H1 (cell line): ENCODE measurements at regions not wholly inside any gene's neighbourhood (a gene's known extent, or its start where the extent isn't known, plus 50 kb on each side); places are given as distances from the start of the nearest gene placed in this dataset.

ENCODE experiments used
- CTCF ChIA-PET: fragments of 300-600 bp; sonication (Branson Sonifier 250); formaldehyde crosslinking; loops from one replicate; lab custom pipeline; 2021; ENCODE audit not compliant: partially characterized antibody; lab: Charles Lee
- POLR2A ChIA-PET: fragments of 300-600 bp; sonication (Branson Sonifier 250); formaldehyde crosslinking; loops from one replicate; lab custom pipeline; 2021; ENCODE audit warnings: inconsistent platforms; ENCODE audit not compliant: partially characterized antibody; lab: Charles Lee
- DNase-seq, 2 experiments: peaks; one replicate each; pipeline versions ENCODE4 v3.0.0 to v3.0.0-alpha.2; 2010 to 2022; ENCODE audit warnings: low spot score in 2 of 2, low read depth in 1 of 2, mixed read lengths in 1 of 2
- FAIRE-seq: peaks from 2 replicates; lab custom pipeline; 2011; peaks lifted over from hg19 to GRCh38; lab: Jason Lieb, UNC
- H2AFZ ChIP-seq: 2 replicates; pipeline ENCODE4 v1.8.1; 2012; ENCODE audit warnings: low read length, inconsistent platforms
- H2AK5ac ChIP-seq: 2 replicates; pipeline ENCODE4 v1.6.1; 2013; ENCODE audit warnings: low read depth, low read length
- H2BK120ac ChIP-seq: replicated peaks from 2 replicates; pipeline ENCODE3; 2013; ENCODE audit warnings: low read depth, low read length, inconsistent platforms
- H2BK12ac ChIP-seq: 2 replicates; pipeline ENCODE4 v1.6.1; 2013; ENCODE audit warnings: low read depth, low read length
- H2BK15ac ChIP-seq: 2 replicates; pipeline ENCODE4 v1.6.1; 2013; ENCODE audit warnings: low read length
- H2BK20ac ChIP-seq: 2 replicates; pipeline ENCODE4 v1.6.1; 2013; ENCODE audit warnings: low read length
- H2BK5ac ChIP-seq: 2 replicates; pipeline ENCODE4 v1.6.1; 2013; ENCODE audit warnings: low read depth, low read length
- H3K14ac ChIP-seq: 2 replicates; pipeline ENCODE4 v1.6.1; 2013; ENCODE audit warnings: inconsistent platforms; ENCODE audit not compliant: insufficient read length
- H3K18ac ChIP-seq: 2 replicates; pipeline ENCODE4 v1.6.1; 2013; ENCODE audit warnings: low read length; ENCODE audit errors: extremely low read depth
- H3K23ac ChIP-seq: 2 replicates; pipeline ENCODE4 v1.6.1; 2013; ENCODE audit warnings: inconsistent platforms; ENCODE audit not compliant: insufficient read length
- H3K23me2 ChIP-seq: 2 replicates; pipeline ENCODE4 v1.6.1; 2013; ENCODE audit warnings: low read depth, low read length
- H3K27ac ChIP-seq: 2 replicates; pipeline ENCODE4 v1.6.1; 2011; ENCODE audit warnings: low read depth, low read length, inconsistent platforms
- H3K27me3 ChIP-seq, 4 experiments: replicated peaks in 1 of 4; 1 replicate in 1 of 4; 2 replicates in 3 of 4; pipeline versions ENCODE4 v1.6.1 to v1.8.1; 2011 to 2013; ENCODE audit warnings: low read length in 3 of 4, mild to moderate bottlenecking in 3 of 4, inconsistent platforms in 2 of 4, mixed read lengths in 2 of 4, moderate library complexity in 1 of 4; ENCODE audit not compliant: control insufficient read depth in 3 of 4, insufficient read depth in 3 of 4; ENCODE audit errors: extremely low read depth in 1 of 4
- H3K36me3 ChIP-seq, 4 experiments: 2 replicates each; pipeline versions ENCODE4 v1.6.1 to v1.8.1; 2011 to 2013; ENCODE audit warnings: mild to moderate bottlenecking in 4 of 4, low read length in 3 of 4, moderate library complexity in 2 of 4, control low read depth in 1 of 4, inconsistent platforms in 1 of 4; ENCODE audit not compliant: insufficient read depth in 4 of 4, control insufficient read depth in 2 of 4
- H3K4ac ChIP-seq: replicated peaks from 2 replicates; pipeline ENCODE3; 2013; ENCODE audit warnings: low read length, low read depth, mixed read lengths, inconsistent platforms; ENCODE audit not compliant: insufficient read length
- H3K4me1 ChIP-seq, 4 experiments: replicated peaks in 1 of 4; 1 replicate in 1 of 4; 2 replicates in 3 of 4; pipeline versions ENCODE4 v1.6.1 to v1.8.1; 2011 to 2013; ENCODE audit warnings: low read length in 3 of 4, inconsistent platforms in 2 of 4, mixed read lengths in 1 of 4; ENCODE audit not compliant: insufficient read depth in 4 of 4, control insufficient read depth in 3 of 4
- H3K4me2 ChIP-seq, 2 experiments: 2 replicates each; pipeline versions ENCODE4 v1.6.1 to v1.8.1; 2011 to 2013; ENCODE audit warnings: low read depth in 2 of 2, low read length in 2 of 2, control low read depth in 1 of 2, inconsistent platforms in 1 of 2, mild to moderate bottlenecking in 1 of 2; ENCODE audit not compliant: insufficient read depth in 1 of 2
- H3K4me3 ChIP-seq, 4 experiments: fragments of 200-600, 300-600 bp in 1 of 4; sonication (generic), shearing (Covaris generic), sonication (Bioruptor Twin) in 1 of 4; 2 replicates each; pipeline versions ENCODE4 v1.5.1 to v1.8.1; 2011 to 2016; ENCODE audit warnings: low read length in 4 of 4, low read depth in 3 of 4, control low read depth in 2 of 4, inconsistent platforms in 2 of 4, mild to moderate bottlenecking in 2 of 4, mixed read lengths in 1 of 4, moderate library complexity in 1 of 4; ENCODE audit not compliant: insufficient read depth in 2 of 4; ENCODE audit errors: extremely low read depth in 1 of 4
- H3K56ac ChIP-seq: replicated peaks from 2 replicates; pipeline ENCODE3; 2013; ENCODE audit warnings: low read depth, mild to moderate bottlenecking, mixed read lengths, low read length, inconsistent platforms; ENCODE audit not compliant: insufficient read length
- H3K79me1 ChIP-seq: 2 replicates; pipeline ENCODE4 v1.6.1; 2013; ENCODE audit warnings: low read depth, low read length, control low read depth
- H3K79me2 ChIP-seq, 2 experiments: 2 replicates each; pipeline versions ENCODE4 v1.6.1 to v1.8.1; 2012 to 2013; ENCODE audit warnings: low read length in 2 of 2, mild to moderate bottlenecking in 2 of 2, inconsistent platforms in 1 of 2; ENCODE audit not compliant: insufficient read depth in 2 of 2, control insufficient read depth in 1 of 2
- H3K9ac ChIP-seq, 4 experiments: replicated peaks in 1 of 4; 1 replicate in 1 of 4; 2 replicates in 3 of 4; pipeline versions ENCODE4 v1.6.1 to v1.8.1; 2011 to 2013; ENCODE audit warnings: low read depth in 3 of 4, low read length in 3 of 4, control low read depth in 2 of 4, mild to moderate bottlenecking in 2 of 4, moderate library complexity in 2 of 4, inconsistent platforms in 1 of 4; ENCODE audit errors: extremely low read depth in 1 of 4
- H3K9me3 ChIP-seq, 2 experiments: 2 replicates each; pipeline versions ENCODE4 v1.6.1 to v1.8.1; 2012 to 2013; ENCODE audit warnings: mild to moderate bottlenecking in 2 of 2, moderate library complexity in 2 of 2, control low read depth in 1 of 2, inconsistent platforms in 1 of 2, low read depth in 1 of 2, low read length in 1 of 2, mixed read lengths in 1 of 2; ENCODE audit not compliant: insufficient read depth in 2 of 2
- H4K20me1 ChIP-seq, 2 experiments: replicated peaks in 1 of 2; 2 replicates each; pipeline versions ENCODE3 to v1.8.1; 2011 to 2013; ENCODE audit warnings: inconsistent platforms in 2 of 2, low read length in 2 of 2, mild to moderate bottlenecking in 1 of 2; ENCODE audit not compliant: insufficient read depth in 2 of 2, control insufficient read depth in 1 of 2
- H4K5ac ChIP-seq: 2 replicates; pipeline ENCODE4 v1.6.1; 2013; ENCODE audit warnings: low read length, low read depth, mixed read lengths, inconsistent platforms; ENCODE audit not compliant: insufficient read length
- H4K8ac ChIP-seq: 2 replicates; pipeline ENCODE4 v1.8.0; 2013; ENCODE audit warnings: mild to moderate bottlenecking, moderate library complexity, low read length, inconsistent platforms; ENCODE audit not compliant: insufficient read depth; ENCODE audit errors: extremely low read depth
- H4K91ac ChIP-seq: replicated peaks from 2 replicates; pipeline ENCODE3; 2013; ENCODE audit warnings: low read length, mixed read lengths, inconsistent platforms; ENCODE audit not compliant: insufficient read length
- ATF2 ChIP-seq: IDR thresholded peaks from 2 replicates; pipeline ENCODE4 v1.6.1; 2012; ENCODE audit warnings: low read length, inconsistent platforms
- CHD1 ChIP-seq: IDR thresholded peaks from 2 replicates; pipeline ENCODE4 v1.6.1; 2012; ENCODE audit warnings: low read depth, low read length, improper control_type of control experiment
- EZH2 ChIP-seq: fragments of 200-600 bp; sonication (generic); IDR thresholded peaks from 2 replicates; pipeline ENCODE4 v1.7.1; 2012; ENCODE audit warnings: low read depth, mild to moderate bottlenecking, moderate library complexity, low read length, inconsistent platforms; ENCODE audit not compliant: severe bottlenecking
- GABPA ChIP-seq: IDR thresholded peaks from 2 replicates; pipeline ENCODE4 v1.6.1; 2011; ENCODE audit warnings: mild to moderate bottlenecking, low read length, moderate library complexity, borderline replicate concordance; ENCODE audit not compliant: insufficient read depth
- HDAC6 ChIP-seq: IDR thresholded peaks from one replicate; pipeline ENCODE4 v1.7.1; 2012; ENCODE audit warnings: low read depth, mild to moderate bottlenecking, inconsistent platforms, low read length, moderate library complexity
- MAFK ChIP-seq: IDR thresholded peaks from 2 replicates; pipeline ENCODE4 v1.6.1; 2012; ENCODE audit warnings: low read depth, mild to moderate bottlenecking, improper control_type of control experiment, low read length
- NRF1 ChIP-seq: IDR thresholded peaks from 2 replicates; pipeline ENCODE4 v1.6.1; 2011; ENCODE audit warnings: mild to moderate bottlenecking, low read depth, low read length, improper control_type of control experiment
- POLR2AphosphoS5 ChIP-seq: IDR thresholded peaks from 2 replicates; pipeline ENCODE4 v1.6.1; 2011; ENCODE audit warnings: low read depth, low read length
- RBBP5 ChIP-seq: IDR thresholded peaks from 2 replicates; pipeline ENCODE4 v1.7.1; 2012; ENCODE audit warnings: low read depth, mild to moderate bottlenecking, inconsistent platforms, low read length, moderate library complexity, borderline replicate concordance
- RNF2 ChIP-seq: fragments of 200-900, 300-1000 bp; sonication (generic); IDR thresholded peaks from 2 replicates; pipeline ENCODE4 v1.7.1; 2016; ENCODE audit warnings: borderline replicate concordance, low read depth, mild to moderate bottlenecking, antibody characterized with exemption, low read length; ENCODE audit not compliant: poor library complexity, severe bottlenecking; ENCODE audit errors: missing control alignments
- SIN3A ChIP-seq, 2 experiments: IDR thresholded peaks in 1 of 2; conservative IDR thresholded peaks in 1 of 2; 2 replicates each; pipeline ENCODE4 v1.6.1; 2011 to 2012; ENCODE audit warnings: low read length in 2 of 2, improper control_type of control experiment in 1 of 2, low read depth in 1 of 2, mild to moderate bottlenecking in 1 of 2
- TEAD4 ChIP-seq: IDR thresholded peaks from 2 replicates; pipeline ENCODE4 v1.6.1; 2012; ENCODE audit warnings: low read depth, low read length, inconsistent platforms, mixed read lengths
- ZNF274 ChIP-seq: IDR thresholded peaks from 2 replicates; pipeline ENCODE4 v1.7.0; 2012; ENCODE audit warnings: low read length, borderline replicate concordance; ENCODE audit errors: extremely low read depth

- Histone ChIP-seq H3K79me2 (no peaks in the 10 kb centered on the region), H3K23ac (no peak overlapping the region), H3K27ac (no peak overlapping the region), H3K36me3 (no peaks in the 10 kb centered on the region), H3K4me1 (no peaks in the 10 kb centered on the region; a peak in 3 of 7 replicates), H3K9me3 (no peaks in the 10 kb centered on the region), H3K79me1 (no peaks in the 10 kb centered on the region), H4K20me1 (no peaks in the 10 kb centered on the region), H3K18ac (no peak overlapping the region), H3K4ac (no peak overlapping the region), H2AFZ (no peak overlapping the region), H2BK20ac (no peak overlapping the region), H3K14ac (no peak overlapping the region), H2BK5ac (no peak overlapping the region), H4K5ac (no peak overlapping the region), H3K23me2 (no peaks in the 10 kb centered on the region), H2AK5ac (no peak overlapping the region), H4K8ac (no peak overlapping the region), H3K9ac (no peak overlapping the region), H3K4me3 (no peak overlapping the region), H2BK12ac (no peak overlapping the region), H3K27me3 (no peaks in the 10 kb centered on the region), H4K91ac (no peak overlapping the region), H2BK15ac (no peak overlapping the region), H3K4me2 (no peak overlapping the region), H3K56ac (no peak overlapping the region), H2BK120ac (no peak overlapping the region)
- FAIRE-seq = no peak
- POLR2A ChIA-PET = interaction anchor here (1.5 kb wide), 1 partner anchor 9 kb away, joined by 4 read pairs; no protein-coding TSS in a partner anchor
- CTCF ChIA-PET = no interaction called here
- DNase-seq = no peak
- TF ChIP-seq MAFK (no peak), HDAC6 (no peak), RBBP5 (no peak), SIN3A (conservative IDR thresholded peaks at IDR 0.05 in 1 of 2, IDR thresholded peaks at IDR 0.05 in 1 of 2; ENCODE audit: low read depth in 1 of 2, low read length in 2 of 2) (no peak), ATF2 (no peak), EZH2 (no peak), POLR2AphosphoS5 (no peak), GABPA (no peak), RNF2 (no peak), ZNF274 (no peak), CHD1 (no peak), TEAD4 (no peak), NRF1 (no peak)
Observed at GRCh38 chr7:152486968-152487367, 51.2 kb upstream of the KMT2C start.
